ENCODE measurements at regions not wholly inside any gene's neighbourhood (a gene's known extent, or its start where the extent isn't known, plus 50 kb on each side); places are given as distances from the start of the nearest gene placed in this dataset.

GRCh38 chr6:18785810-18786490 lies 398.8 kb downstream of the RNF144B start:
- no peak overlapping the region for H3K27ac ChIP-seq (ENCODE audit: low read depth, low read length, poor library complexity, severe bottlenecking)
- H3K4me3 ChIP-seq (ENCODE audit: low read depth, low read length, poor library complexity, severe bottlenecking) = no peak overlapping the region
- no peak overlapping the region for H3K4me2 ChIP-seq (ENCODE audit: low read length)
- H3K27me3 ChIP-seq (ENCODE audit: insufficient read depth, low read length) = no peaks in the 10 kb centered on the region
- H3K9me2 ChIP-seq (ENCODE audit: low read depth, low read length) = no peaks in the 10 kb centered on the region
- H3K9ac ChIP-seq (ENCODE audit: low read length) = no peak overlapping the region
- no peaks in the 10 kb centered on the region for H3K36me3 ChIP-seq (ENCODE audit: insufficient read depth, low read length)
- TF ChIP-seq CTCF (IDR thresholded peaks at IDR 0.05; ENCODE audit: low read length) (no peak), EZH2 (IDR thresholded peaks at IDR 0.05; ENCODE audit: borderline replicate concordance, low read length) (no peak)
- no peaks in the 10 kb centered on the region for H3K4me1 ChIP-seq (ENCODE audit: insufficient read depth, low read length, severe bottlenecking)
- no peak overlapping the region for H2AFZ ChIP-seq (ENCODE audit: low read length)
- no peaks in the 10 kb centered on the region for H3K79me2 ChIP-seq (ENCODE audit: insufficient read depth, low read length)
- no peaks in the 10 kb centered on the region for H3K9me3 ChIP-seq (ENCODE audit: low read length)
- H3F3A ChIP-seq (ENCODE audit: insufficient read depth, low read length) = no peaks in the 10 kb centered on the region
- no peaks in the 10 kb centered on the region for H4K20me1 ChIP-seq (ENCODE audit: insufficient read depth, low read length)

- Histone ChIP-seq H3K36me3 (ENCODE audit: insufficient read depth, low read length) (no peaks in the 10 kb centered on the region), H4K20me1 (ENCODE audit: insufficient read depth, low read length) (no peaks in the 10 kb centered on the region), H3K27me3 (ENCODE audit: insufficient read depth, low read length) (no peaks in the 10 kb centered on the region), H3K27ac (ENCODE audit: low read depth, low read length, poor library complexity, severe bottlenecking) (no peak overlapping the region), H2AFZ (ENCODE audit: low read length) (no peak overlapping the region), H3K79me2 (ENCODE audit: insufficient read depth, low read length) (no peaks in the 10 kb centered on the region), H3K9ac (ENCODE audit: low read length) (no peak overlapping the region), H3K4me3 (ENCODE audit: low read depth, low read length, poor library complexity, severe bottlenecking) (no peak overlapping the region), H3K4me2 (ENCODE audit: low read length) (no peak overlapping the region), H3F3A (ENCODE audit: insufficient read depth, low read length) (no peaks in the 10 kb centered on the region), H3K9me2 (ENCODE audit: low read depth, low read length) (no peaks in the 10 kb centered on the region), H3K9me3 (ENCODE audit: low read length) (no peaks in the 10 kb centered on the region), H3K4me1 (ENCODE audit: insufficient read depth, low read length, severe bottlenecking) (no peaks in the 10 kb centered on the region)
- TF ChIP-seq CTCF (IDR thresholded peaks at IDR 0.05; ENCODE audit: low read length) (no peak), EZH2 (IDR thresholded peaks at IDR 0.05; ENCODE audit: borderline replicate concordance, low read length) (no peak)
Observed at GRCh38 chr6:18792866-18793265, 405.7 kb downstream of the RNF144B start.

GRCh38 chr6:18795726-18796125 lies 408.6 kb downstream of the RNF144B start:
- Histone ChIP-seq H3K9ac (ENCODE audit: low read length) (no peak overlapping the region), H3K9me2 (ENCODE audit: low read depth, low read length) (no peaks in the 10 kb centered on the region), H3K9me3 (ENCODE audit: low read length) (no peaks in the 10 kb centered on the region), H3K4me1 (ENCODE audit: insufficient read depth, low read length, severe bottlenecking) (no peaks in the 10 kb centered on the region), H3K27ac (ENCODE audit: low read depth, low read length, poor library complexity, severe bottlenecking) (no peak overlapping the region), H2AFZ (ENCODE audit: low read length) (no peak overlapping the region), H4K20me1 (ENCODE audit: insufficient read depth, low read length) (no peaks in the 10 kb centered on the region), H3K4me3 (ENCODE audit: low read depth, low read length, poor library complexity, severe bottlenecking) (no peak overlapping the region), H3K4me2 (ENCODE audit: low read length) (no peak overlapping the region), H3K36me3 (ENCODE audit: insufficient read depth, low read length) (no peaks in the 10 kb centered on the region), H3F3A (ENCODE audit: insufficient read depth, low read length) (no peaks in the 10 kb centered on the region), H3K27me3 (ENCODE audit: insufficient read depth, low read length) (no peaks in the 10 kb centered on the region), H3K79me2 (ENCODE audit: insufficient read depth, low read length) (no peaks in the 10 kb centered on the region)
- TF ChIP-seq CTCF (IDR thresholded peaks at IDR 0.05; ENCODE audit: low read length) (no peak), EZH2 (IDR thresholded peaks at IDR 0.05; ENCODE audit: borderline replicate concordance, low read length) (no peak)

All from OCI-LY1 (cell line).